Keratinocyte (primary cell): ENCODE measurements at regions not wholly inside any gene's neighbourhood (a gene's known extent, or its start where the extent isn't known, plus 50 kb on each side); places are given as distances from the start of the nearest gene placed in this dataset.

ENCODE experiments used
- CTCF ChIP-seq, 3 experiments: IDR thresholded peaks in 1 of 3; conservative IDR thresholded peaks in 1 of 3; optimal IDR thresholded peaks in 1 of 3; 2 replicates in 2 of 3; 3 replicates in 1 of 3; pipeline versions ENCODE3 to v1.5.1; 2011; ENCODE audit warnings: low read length in 3 of 3, mild to moderate bottlenecking in 3 of 3, moderate library complexity in 2 of 3, control low read depth in 1 of 3, inconsistent platforms in 1 of 3; ENCODE audit not compliant: insufficient read depth in 2 of 3; ENCODE audit errors: extremely low read depth in 1 of 3
- EZH2 ChIP-seq: IDR thresholded peaks from one replicate; pipeline ENCODE4 v1.6.1; 2012; ENCODE audit warnings: inconsistent platforms, mild to moderate bottlenecking, low read length, moderate library complexity

- TF ChIP-seq EZH2, result no peak
- TF ChIP-seq CTCF (optimal IDR thresholded peaks at IDR 0.05 in 1 of 3, IDR thresholded peaks at IDR 0.05 in 1 of 3, conservative IDR thresholded peaks at IDR 0.05 in 1 of 3; ENCODE audit: extremely low read depth in 1 of 3, insufficient read depth in 2 of 3, low read length in 3 of 3), result no peak
Observed at GRCh38 chr2:121076498-121076820, 208.5 kb downstream of the TFCP2L1 start.
